H9 (cell line): ENCODE measurements at regions not wholly inside any gene's neighbourhood (a gene's known extent, or its start where the extent isn't known, plus 50 kb on each side); places are given as distances from the start of the nearest gene placed in this dataset.

Experiments
- DNase-seq: peaks from one replicate; pipeline ENCODE4 v3.0.0-alpha.2; 2017
- H2AFZ ChIP-seq: one replicate; pipeline ENCODE4 v1.6.1; 2013; ENCODE audit warnings: mild to moderate bottlenecking, low read length, control low read depth, moderate library complexity
- H2AK5ac ChIP-seq: 2 replicates; pipeline ENCODE4 v1.6.1; 2013; ENCODE audit warnings: low read length, control low read depth, mixed read lengths; ENCODE audit not compliant: insufficient read length
- H2BK120ac ChIP-seq: one replicate; pipeline ENCODE4 v1.6.1; 2013; ENCODE audit warnings: low read depth, mild to moderate bottlenecking, low read length, control low read depth, inconsistent platforms; ENCODE audit not compliant: poor library complexity, severe bottlenecking
- H2BK12ac ChIP-seq: 2 replicates; pipeline ENCODE4 v1.6.1; 2013; ENCODE audit warnings: low read length, control low read depth, mixed read lengths, low read depth; ENCODE audit not compliant: insufficient read length
- H2BK15ac ChIP-seq: 2 replicates; pipeline ENCODE4 v1.6.1; 2013; ENCODE audit warnings: low read depth, low read length, control low read depth
- H2BK20ac ChIP-seq: one replicate; pipeline ENCODE4 v1.6.1; 2013; ENCODE audit warnings: low read depth, mild to moderate bottlenecking, low read length, control low read depth, inconsistent platforms; ENCODE audit not compliant: poor library complexity, severe bottlenecking
- H2BK5ac ChIP-seq: 2 replicates; pipeline ENCODE4 v1.6.1; 2013; ENCODE audit warnings: low read length, control low read depth, mixed read lengths; ENCODE audit not compliant: insufficient read length
- H3K14ac ChIP-seq: 2 replicates; pipeline ENCODE4 v1.6.1; 2013; ENCODE audit warnings: low read length, control low read depth; ENCODE audit not compliant: insufficient read depth
- H3K18ac ChIP-seq: 2 replicates; pipeline ENCODE4 v1.6.1; 2013; ENCODE audit warnings: low read depth, mild to moderate bottlenecking, mixed read lengths, low read length, control low read depth; ENCODE audit not compliant: insufficient read length
- H3K23ac ChIP-seq: 2 replicates; pipeline ENCODE4 v1.6.1; 2013; ENCODE audit warnings: low read length, control low read depth, mixed read lengths, low read depth; ENCODE audit not compliant: insufficient read length
- H3K23me2 ChIP-seq: 2 replicates; pipeline ENCODE4 v1.6.1; 2013; ENCODE audit warnings: low read depth, mild to moderate bottlenecking, mixed read lengths, low read length, control low read depth; ENCODE audit not compliant: insufficient read length, poor library complexity, severe bottlenecking
- H3K27ac ChIP-seq: 2 replicates; pipeline ENCODE4 v1.5.1; 2013; ENCODE audit warnings: low read length, control low read depth, mixed read lengths, low read depth; ENCODE audit not compliant: insufficient read length
- H3K27me3 ChIP-seq: 2 replicates; pipeline ENCODE4 v1.6.1; 2013; ENCODE audit warnings: low read length, control low read depth, inconsistent platforms; ENCODE audit not compliant: insufficient read depth
- H3K4ac ChIP-seq: 2 replicates; pipeline ENCODE4 v1.6.1; 2013; ENCODE audit warnings: low read depth, mild to moderate bottlenecking, control low read depth, inconsistent platforms, low read length, moderate library complexity
- H3K4me1 ChIP-seq: 2 replicates; pipeline ENCODE4 v1.6.1; 2013; ENCODE audit warnings: low read length, control low read depth, inconsistent platforms; ENCODE audit not compliant: insufficient read depth
- H3K4me2 ChIP-seq: 2 replicates; pipeline ENCODE4 v1.6.1; 2013; ENCODE audit warnings: low read length, control low read depth, mixed read lengths; ENCODE audit not compliant: insufficient read length, insufficient read depth
- H3K56ac ChIP-seq: 2 replicates; pipeline ENCODE4 v1.6.1; 2013; ENCODE audit warnings: low read depth, mild to moderate bottlenecking, mixed read lengths, low read length, control low read depth; ENCODE audit not compliant: insufficient read length
- H3K79me1 ChIP-seq: 2 replicates; pipeline ENCODE4 v1.6.1; 2013; ENCODE audit warnings: low read depth, mild to moderate bottlenecking, moderate library complexity, low read length, control low read depth, inconsistent platforms; ENCODE audit not compliant: insufficient read depth, poor library complexity, severe bottlenecking
- H3K79me2 ChIP-seq: 2 replicates; pipeline ENCODE4 v1.6.1; 2013; ENCODE audit warnings: low read length, control low read depth, inconsistent platforms; ENCODE audit not compliant: insufficient read depth
- H3K9ac ChIP-seq: 2 replicates; pipeline ENCODE4 v1.6.1; 2013; ENCODE audit warnings: low read length, control low read depth, mixed read lengths; ENCODE audit not compliant: insufficient read length; ENCODE audit errors: extremely low read depth
- H3K9me3 ChIP-seq: one replicate; pipeline ENCODE4 v1.6.1; 2013; ENCODE audit warnings: low read depth, low read length, inconsistent platforms; ENCODE audit not compliant: control insufficient read depth
- H3T11ph ChIP-seq: one replicate; pipeline ENCODE4 v1.6.1; 2013; ENCODE audit warnings: mild to moderate bottlenecking, low read length, control low read depth, inconsistent platforms
- H4K20me1 ChIP-seq: one replicate; pipeline ENCODE4 v1.6.1; 2013; ENCODE audit not compliant: control insufficient read depth, insufficient read length, insufficient read depth
- H4K5ac ChIP-seq: 2 replicates; pipeline ENCODE4 v1.6.1; 2013; ENCODE audit warnings: low read depth, mild to moderate bottlenecking, mixed read lengths, low read length, control low read depth; ENCODE audit not compliant: insufficient read length
- H4K8ac ChIP-seq: replicated peaks from 2 replicates; pipeline ENCODE4 v1.6.1; 2013; ENCODE audit warnings: low read length, control low read depth, mixed read lengths, low read depth; ENCODE audit not compliant: insufficient read length
- H4K91ac ChIP-seq: 2 replicates; pipeline ENCODE4 v1.6.1; 2013; ENCODE audit warnings: low read depth, mild to moderate bottlenecking, moderate library complexity, mixed read lengths, low read length, control low read depth; ENCODE audit not compliant: insufficient read length
- H3K27ac Mint-ChIP-seq, 3 experiments: 2 replicates in 2 of 3; 3 replicates in 1 of 3; pipeline ENCODE4 v1.8.0; 2020 to 2021; ENCODE audit warnings: mixed read lengths in 3 of 3, mild to moderate bottlenecking in 1 of 3, moderate library complexity in 1 of 3
- H3K27me3 Mint-ChIP-seq: 2 replicates; pipeline ENCODE4 v1.8.0; 2021; ENCODE audit warnings: low read depth, mild to moderate bottlenecking, moderate library complexity, mixed read lengths
- H3K36me3 Mint-ChIP-seq, 3 experiments: 2 replicates in 2 of 3; 3 replicates in 1 of 3; pipeline ENCODE4 v1.8.0; 2020 to 2021; ENCODE audit warnings: low read depth in 3 of 3, mixed read lengths in 3 of 3; ENCODE audit not compliant: insufficient read depth in 1 of 3
- H3K4me1 Mint-ChIP-seq, 2 experiments: 2 replicates each; pipeline ENCODE4 v1.8.0; 2020; ENCODE audit warnings: mixed read lengths in 2 of 2
- H3K4me3 Mint-ChIP-seq, 2 experiments: 2 replicates in 1 of 2; 3 replicates in 1 of 2; pipeline ENCODE4 v1.8.0; 2020 to 2021; ENCODE audit warnings: mild to moderate bottlenecking in 2 of 2, mixed read lengths in 2 of 2, moderate library complexity in 1 of 2
- H3K9me3 Mint-ChIP-seq, 2 experiments: 2 replicates in 1 of 2; 3 replicates in 1 of 2; pipeline ENCODE4 v1.8.0; 2020; ENCODE audit warnings: mild to moderate bottlenecking in 2 of 2, mixed read lengths in 2 of 2, moderate library complexity in 1 of 2
- WGBS: extraction: QIAGEN DNeasy Blood & Tissue Kit; methylation state at CpG from one replicate; pipeline ENCODE4 v1.1.7; 2013; ENCODE audit warnings: missing lambda C conversion rate, low lambda C conversion rate, mixed read lengths; ENCODE audit not compliant: insufficient read length; ENCODE audit errors: extremely low coverage; 5-methylcytosine and 5-hydroxymethylcytosine counted together
- TF ChIP-seq, protein P1 (sequence below): fragments of 200-600 bp; sonication (generic); conservative IDR thresholded peaks from 3 replicates; pipeline ENCODE4 v1.8.0; 2021; ENCODE audit warnings: antibody characterized with exemption, mild to moderate bottlenecking

- Histone ChIP-seq H3K4me2 (no peak overlapping the region), H2AK5ac (no peak overlapping the region), H3K79me1 (no peaks in the 10 kb centered on the region), H2BK5ac (no peak overlapping the region), H3T11ph (no peak overlapping the region), H2BK120ac (no peak overlapping the region), H3K23ac (no peak overlapping the region), H3K27ac (no peak overlapping the region), H3K14ac (no peak overlapping the region), H3K4me1 (no peaks in the 10 kb centered on the region), H3K27me3 (no peaks in the 10 kb centered on the region), H2AFZ (no peak overlapping the region), H3K18ac (no peak overlapping the region), H3K4ac (no peak overlapping the region), H4K5ac (no peak overlapping the region), H3K79me2 (no peaks in the 10 kb centered on the region), H4K8ac (no peak overlapping the region), H2BK20ac (no peak overlapping the region), H3K56ac (no peak overlapping the region), H3K9me3 (no peaks in the 10 kb centered on the region), H4K91ac (no peak overlapping the region), H2BK15ac (no peak overlapping the region), H3K23me2 (no peaks in the 10 kb centered on the region), H4K20me1 (no peaks in the 10 kb centered on the region), H2BK12ac (no peak overlapping the region), H3K9ac (no peak overlapping the region)
- TF ChIP-seq, protein P1, sequence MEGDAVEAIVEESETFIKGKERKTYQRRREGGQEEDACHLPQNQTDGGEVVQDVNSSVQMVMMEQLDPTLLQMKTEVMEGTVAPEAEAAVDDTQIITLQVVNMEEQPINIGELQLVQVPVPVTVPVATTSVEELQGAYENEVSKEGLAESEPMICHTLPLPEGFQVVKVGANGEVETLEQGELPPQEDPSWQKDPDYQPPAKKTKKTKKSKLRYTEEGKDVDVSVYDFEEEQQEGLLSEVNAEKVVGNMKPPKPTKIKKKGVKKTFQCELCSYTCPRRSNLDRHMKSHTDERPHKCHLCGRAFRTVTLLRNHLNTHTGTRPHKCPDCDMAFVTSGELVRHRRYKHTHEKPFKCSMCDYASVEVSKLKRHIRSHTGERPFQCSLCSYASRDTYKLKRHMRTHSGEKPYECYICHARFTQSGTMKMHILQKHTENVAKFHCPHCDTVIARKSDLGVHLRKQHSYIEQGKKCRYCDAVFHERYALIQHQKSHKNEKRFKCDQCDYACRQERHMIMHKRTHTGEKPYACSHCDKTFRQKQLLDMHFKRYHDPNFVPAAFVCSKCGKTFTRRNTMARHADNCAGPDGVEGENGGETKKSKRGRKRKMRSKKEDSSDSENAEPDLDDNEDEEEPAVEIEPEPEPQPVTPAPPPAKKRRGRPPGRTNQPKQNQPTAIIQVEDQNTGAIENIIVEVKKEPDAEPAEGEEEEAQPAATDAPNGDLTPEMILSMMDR: no peak
- Mint-ChIP-seq H3K4me3 (no peak overlapping the region), H3K9me3 (no peaks in the 10 kb centered on the region), H3K4me1 (peaks cover 0 to 2% of the 10 kb centered on the region in 2 experiments; a peak in 1 of 4 replicates), H3K27me3 (no peaks in the 10 kb centered on the region), H3K36me3 (no peaks in the 10 kb centered on the region), H3K27ac (no peak overlapping the region)
- WGBS: no CpG with 5 or more reads among the region's 2 CpGs
- DNase-seq: no peak
These were observed 312.0 kb downstream of the PDGFC start for GRCh38 chr4:156659570-156659969.
